H9 (cell line): ENCODE measurements at regions not wholly inside any gene's neighbourhood (a gene's known extent, or its start where the extent isn't known, plus 50 kb on each side); places are given as distances from the start of the nearest gene placed in this dataset.
A peak's percentile ranks its signal among the peaks of the same experiment; 100 is the strongest.

Experiments used
- DNase-seq: peaks from one replicate; pipeline ENCODE4 v3.0.0-alpha.2; 2017
- H2AFZ ChIP-seq: one replicate; pipeline ENCODE4 v1.6.1; 2013; ENCODE audit warnings: mild to moderate bottlenecking, low read length, control low read depth, moderate library complexity
- H2AK5ac ChIP-seq: 2 replicates; pipeline ENCODE4 v1.6.1; 2013; ENCODE audit warnings: low read length, control low read depth, mixed read lengths; ENCODE audit not compliant: insufficient read length
- H2BK120ac ChIP-seq: one replicate; pipeline ENCODE4 v1.6.1; 2013; ENCODE audit warnings: low read depth, mild to moderate bottlenecking, low read length, control low read depth, inconsistent platforms; ENCODE audit not compliant: poor library complexity, severe bottlenecking
- H2BK12ac ChIP-seq: 2 replicates; pipeline ENCODE4 v1.6.1; 2013; ENCODE audit warnings: low read length, control low read depth, mixed read lengths, low read depth; ENCODE audit not compliant: insufficient read length
- H2BK15ac ChIP-seq: 2 replicates; pipeline ENCODE4 v1.6.1; 2013; ENCODE audit warnings: low read depth, low read length, control low read depth
- H2BK20ac ChIP-seq: one replicate; pipeline ENCODE4 v1.6.1; 2013; ENCODE audit warnings: low read depth, mild to moderate bottlenecking, low read length, control low read depth, inconsistent platforms; ENCODE audit not compliant: poor library complexity, severe bottlenecking
- H2BK5ac ChIP-seq: 2 replicates; pipeline ENCODE4 v1.6.1; 2013; ENCODE audit warnings: low read length, control low read depth, mixed read lengths; ENCODE audit not compliant: insufficient read length
- H3K14ac ChIP-seq: 2 replicates; pipeline ENCODE4 v1.6.1; 2013; ENCODE audit warnings: low read length, control low read depth; ENCODE audit not compliant: insufficient read depth
- H3K18ac ChIP-seq: 2 replicates; pipeline ENCODE4 v1.6.1; 2013; ENCODE audit warnings: low read depth, mild to moderate bottlenecking, mixed read lengths, low read length, control low read depth; ENCODE audit not compliant: insufficient read length
- H3K23ac ChIP-seq: 2 replicates; pipeline ENCODE4 v1.6.1; 2013; ENCODE audit warnings: low read length, control low read depth, mixed read lengths, low read depth; ENCODE audit not compliant: insufficient read length
- H3K23me2 ChIP-seq: 2 replicates; pipeline ENCODE4 v1.6.1; 2013; ENCODE audit warnings: low read depth, mild to moderate bottlenecking, mixed read lengths, low read length, control low read depth; ENCODE audit not compliant: insufficient read length, poor library complexity, severe bottlenecking
- H3K27ac ChIP-seq: 2 replicates; pipeline ENCODE4 v1.5.1; 2013; ENCODE audit warnings: low read length, control low read depth, mixed read lengths, low read depth; ENCODE audit not compliant: insufficient read length
- H3K27me3 ChIP-seq: 2 replicates; pipeline ENCODE4 v1.6.1; 2013; ENCODE audit warnings: low read length, control low read depth, inconsistent platforms; ENCODE audit not compliant: insufficient read depth
- H3K4ac ChIP-seq: 2 replicates; pipeline ENCODE4 v1.6.1; 2013; ENCODE audit warnings: low read depth, mild to moderate bottlenecking, control low read depth, inconsistent platforms, low read length, moderate library complexity
- H3K4me1 ChIP-seq: 2 replicates; pipeline ENCODE4 v1.6.1; 2013; ENCODE audit warnings: low read length, control low read depth, inconsistent platforms; ENCODE audit not compliant: insufficient read depth
- H3K4me2 ChIP-seq: 2 replicates; pipeline ENCODE4 v1.6.1; 2013; ENCODE audit warnings: low read length, control low read depth, mixed read lengths; ENCODE audit not compliant: insufficient read length, insufficient read depth
- H3K56ac ChIP-seq: 2 replicates; pipeline ENCODE4 v1.6.1; 2013; ENCODE audit warnings: low read depth, mild to moderate bottlenecking, mixed read lengths, low read length, control low read depth; ENCODE audit not compliant: insufficient read length
- H3K79me1 ChIP-seq: 2 replicates; pipeline ENCODE4 v1.6.1; 2013; ENCODE audit warnings: low read depth, mild to moderate bottlenecking, moderate library complexity, low read length, control low read depth, inconsistent platforms; ENCODE audit not compliant: insufficient read depth, poor library complexity, severe bottlenecking
- H3K79me2 ChIP-seq: 2 replicates; pipeline ENCODE4 v1.6.1; 2013; ENCODE audit warnings: low read length, control low read depth, inconsistent platforms; ENCODE audit not compliant: insufficient read depth
- H3K9ac ChIP-seq: 2 replicates; pipeline ENCODE4 v1.6.1; 2013; ENCODE audit warnings: low read length, control low read depth, mixed read lengths; ENCODE audit not compliant: insufficient read length; ENCODE audit errors: extremely low read depth
- H3K9me3 ChIP-seq: one replicate; pipeline ENCODE4 v1.6.1; 2013; ENCODE audit warnings: low read depth, low read length, inconsistent platforms; ENCODE audit not compliant: control insufficient read depth
- H3T11ph ChIP-seq: one replicate; pipeline ENCODE4 v1.6.1; 2013; ENCODE audit warnings: mild to moderate bottlenecking, low read length, control low read depth, inconsistent platforms
- H4K20me1 ChIP-seq: one replicate; pipeline ENCODE4 v1.6.1; 2013; ENCODE audit not compliant: control insufficient read depth, insufficient read length, insufficient read depth
- H4K5ac ChIP-seq: 2 replicates; pipeline ENCODE4 v1.6.1; 2013; ENCODE audit warnings: low read depth, mild to moderate bottlenecking, mixed read lengths, low read length, control low read depth; ENCODE audit not compliant: insufficient read length
- H4K8ac ChIP-seq: replicated peaks from 2 replicates; pipeline ENCODE4 v1.6.1; 2013; ENCODE audit warnings: low read length, control low read depth, mixed read lengths, low read depth; ENCODE audit not compliant: insufficient read length
- H4K91ac ChIP-seq: 2 replicates; pipeline ENCODE4 v1.6.1; 2013; ENCODE audit warnings: low read depth, mild to moderate bottlenecking, moderate library complexity, mixed read lengths, low read length, control low read depth; ENCODE audit not compliant: insufficient read length
- H3K27ac Mint-ChIP-seq, 3 experiments: 2 replicates in 2 of 3; 3 replicates in 1 of 3; pipeline ENCODE4 v1.8.0; 2020 to 2021; ENCODE audit warnings: mixed read lengths in 3 of 3, mild to moderate bottlenecking in 1 of 3, moderate library complexity in 1 of 3
- H3K27me3 Mint-ChIP-seq: 2 replicates; pipeline ENCODE4 v1.8.0; 2021; ENCODE audit warnings: low read depth, mild to moderate bottlenecking, moderate library complexity, mixed read lengths
- H3K36me3 Mint-ChIP-seq, 3 experiments: 2 replicates in 2 of 3; 3 replicates in 1 of 3; pipeline ENCODE4 v1.8.0; 2020 to 2021; ENCODE audit warnings: low read depth in 3 of 3, mixed read lengths in 3 of 3; ENCODE audit not compliant: insufficient read depth in 1 of 3
- H3K4me1 Mint-ChIP-seq, 2 experiments: 2 replicates each; pipeline ENCODE4 v1.8.0; 2020; ENCODE audit warnings: mixed read lengths in 2 of 2
- H3K4me3 Mint-ChIP-seq, 2 experiments: 2 replicates in 1 of 2; 3 replicates in 1 of 2; pipeline ENCODE4 v1.8.0; 2020 to 2021; ENCODE audit warnings: mild to moderate bottlenecking in 2 of 2, mixed read lengths in 2 of 2, moderate library complexity in 1 of 2
- H3K9me3 Mint-ChIP-seq, 2 experiments: 2 replicates in 1 of 2; 3 replicates in 1 of 2; pipeline ENCODE4 v1.8.0; 2020; ENCODE audit warnings: mild to moderate bottlenecking in 2 of 2, mixed read lengths in 2 of 2, moderate library complexity in 1 of 2
- CTCF ChIP-seq: fragments of 200-600 bp; sonication (generic); conservative IDR thresholded peaks from 3 replicates; pipeline ENCODE4 v1.8.0; 2021; ENCODE audit warnings: antibody characterized with exemption, mild to moderate bottlenecking
- WGBS: extraction: QIAGEN DNeasy Blood & Tissue Kit; methylation state at CpG from one replicate; pipeline ENCODE4 v1.1.7; 2013; ENCODE audit warnings: missing lambda C conversion rate, low lambda C conversion rate, mixed read lengths; ENCODE audit not compliant: insufficient read length; ENCODE audit errors: extremely low coverage; 5-methylcytosine and 5-hydroxymethylcytosine counted together

GRCh38 chr2:65800998-65801397, 368.6 kb upstream of the SPRED2 start:
- Histone ChIP-seq H3K79me1 (no peaks in the 10 kb centered on the region), H3K23me2 (no peaks in the 10 kb centered on the region), H4K8ac (no peak overlapping the region), H2AFZ (no peak overlapping the region), H4K20me1 (no peaks in the 10 kb centered on the region), H2BK5ac (no peak overlapping the region), H2BK20ac (no peak overlapping the region), H3K56ac (no peak overlapping the region), H2BK12ac (no peak overlapping the region), H2BK15ac (no peak overlapping the region), H3K4me1 (no peaks in the 10 kb centered on the region), H3K4me2 (no peak overlapping the region), H3K27ac (no peak overlapping the region), H4K5ac (no peak overlapping the region), H3K79me2 (no peaks in the 10 kb centered on the region), H3K14ac (no peak overlapping the region), H3K27me3 (no peaks in the 10 kb centered on the region), H4K91ac (no peak overlapping the region), H2AK5ac (no peak overlapping the region), H3K18ac (no peak overlapping the region), H3T11ph (no peak overlapping the region), H2BK120ac (no peak overlapping the region), H3K9me3 (no peaks in the 10 kb centered on the region), H3K23ac (no peak overlapping the region), H3K9ac (no peak overlapping the region), H3K4ac (no peak overlapping the region)
- H3K36me3 Mint-ChIP-seq: peaks cover 0 to 6% (median 0%) of the 10 kb centered on the region in 3 experiments; a peak in 1 of 7 replicates
- H3K9me3 Mint-ChIP-seq: peaks cover 0 to 7% of the 10 kb centered on the region in 2 experiments; a peak in 2 of 5 replicates
- H3K4me3 Mint-ChIP-seq: no peak overlapping the region
- peak; percentile 79 for TF ChIP-seq CTCF
- DNase-seq: peak; percentile 56
- peaks cover 2% of the 10 kb centered on the region in 2 experiments for H3K4me1 Mint-ChIP-seq
- H3K27me3 Mint-ChIP-seq: no peaks in the 10 kb centered on the region
- no peak overlapping the region for H3K27ac Mint-ChIP-seq
- WGBS: no CpG with 5 or more reads among the region's 1 CpG
